ENCODE measurements at regions not wholly inside any gene's neighbourhood (a gene's known extent, or its start where the extent isn't known, plus 50 kb on each side); places are given as distances from the start of the nearest gene placed in this dataset.

DNA sequence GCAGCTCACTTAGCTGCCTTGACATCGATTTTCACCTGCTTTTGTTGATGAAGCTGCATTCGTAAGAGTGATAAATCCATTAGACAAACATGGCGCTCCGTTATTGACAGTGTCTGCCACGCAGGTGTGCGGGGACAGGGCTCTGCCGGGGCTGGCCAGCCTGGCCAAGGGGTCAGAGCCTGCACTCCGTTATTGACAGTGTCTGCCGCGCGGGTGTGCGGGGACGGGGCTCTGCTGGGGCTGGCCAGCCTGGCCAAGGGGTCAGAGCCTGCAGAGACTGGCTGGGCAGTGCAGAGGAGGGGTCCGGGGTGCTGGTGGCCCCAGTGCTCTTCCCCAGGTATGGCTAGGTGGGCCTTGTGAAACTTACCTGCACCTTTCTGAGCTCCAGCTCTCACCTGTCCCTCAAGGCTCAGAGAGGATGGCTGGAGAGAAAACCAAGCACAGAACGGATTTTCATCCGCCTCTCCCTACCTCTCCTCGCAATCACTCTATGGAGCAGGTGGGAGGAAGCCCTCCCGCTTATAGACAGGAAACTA, 101.6 kb upstream of the B3GAT1 start:
- Histone ChIP-seq H3K9ac (ENCODE audit: low read length in 2 of 2) (no peak overlapping the region), H3K27ac (ENCODE audit: low read length) (no peak overlapping the region), H3K4me1 (ENCODE audit: control insufficient read depth, insufficient read depth, low read length) (peaks cover 2% of the 10 kb centered on the region), H3K4me3 (ENCODE audit: low read length in 2 of 2) (no peak overlapping the region), H3K27me3 (ENCODE audit: control insufficient read depth in 1 of 2, insufficient read depth in 2 of 2, low read length in 2 of 2) (peaks cover 0 to 16% of the 10 kb centered on the region in 2 donors), H3K9me3 (ENCODE audit: control insufficient read depth in 2 of 2, low read length in 2 of 2) (no peaks in the 10 kb centered on the region), H3K36me3 (ENCODE audit: control insufficient read depth in 2 of 2, insufficient read depth in 2 of 2, low read length in 2 of 2) (no peaks in the 10 kb centered on the region)

DNA sequence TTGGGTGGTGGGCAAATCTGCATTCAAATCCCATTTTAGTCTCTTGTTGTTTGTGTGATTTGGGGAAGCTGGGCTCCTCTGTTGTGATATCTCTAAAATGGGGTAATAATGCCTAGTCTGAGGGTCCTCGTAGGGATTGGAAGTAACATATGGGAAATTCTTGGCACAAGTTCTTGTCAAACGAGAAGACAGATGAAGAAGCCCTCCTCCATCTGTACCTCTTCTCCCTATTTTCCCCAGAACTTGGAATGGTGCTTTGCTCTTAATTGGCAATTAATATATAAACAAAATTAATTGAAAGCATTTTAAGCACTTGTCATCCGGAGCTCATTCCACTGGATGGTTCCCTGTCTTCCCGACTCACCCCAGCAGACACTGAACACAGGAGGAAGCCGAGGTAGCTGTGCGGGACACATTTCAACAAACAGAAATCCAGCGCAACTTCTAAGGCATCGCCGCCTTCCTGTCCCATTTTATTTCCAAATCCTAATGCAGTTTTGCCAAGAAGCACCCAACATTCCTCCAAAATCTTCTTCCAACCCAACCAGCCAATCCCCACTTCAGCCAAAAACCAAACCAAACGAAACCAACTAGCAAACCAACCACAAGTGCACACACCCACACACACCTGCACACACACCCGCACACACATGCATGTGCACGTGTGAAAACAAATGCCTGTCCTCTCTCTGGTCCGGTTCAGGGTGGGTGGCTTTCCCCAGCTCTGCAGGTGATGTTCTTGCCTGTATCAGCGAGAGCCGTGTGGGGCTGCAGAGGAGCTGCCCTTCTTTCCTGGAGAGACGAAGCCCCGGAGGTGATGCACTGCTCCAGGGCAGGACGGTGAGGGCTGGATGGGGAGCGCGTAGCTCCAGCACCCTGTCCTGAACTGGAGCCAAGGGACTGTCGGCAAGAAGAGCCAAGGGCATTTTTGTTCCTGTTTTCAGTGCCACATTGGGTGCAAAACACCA, 100.8 kb upstream of the B3GAT1 start:
- no peaks in the 10 kb centered on the region for H3K36me3 ChIP-seq (ENCODE audit: control insufficient read depth in 2 of 2, insufficient read depth in 2 of 2, low read length in 2 of 2)
- H3K27ac ChIP-seq (ENCODE audit: low read length), result no peak overlapping the region
- no peaks in the 10 kb centered on the region for H3K9me3 ChIP-seq (ENCODE audit: control insufficient read depth in 2 of 2, low read length in 2 of 2)
- peaks cover 2% of the 10 kb centered on the region for H3K4me1 ChIP-seq (ENCODE audit: control insufficient read depth, insufficient read depth, low read length)
- H3K4me3 ChIP-seq (ENCODE audit: low read length in 2 of 2), result no peak overlapping the region
- H3K27me3 ChIP-seq (ENCODE audit: control insufficient read depth in 1 of 2, insufficient read depth in 2 of 2, low read length in 2 of 2), result peaks cover 0 to 16% of the 10 kb centered on the region in 2 donors
- no peak overlapping the region for H3K9ac ChIP-seq (ENCODE audit: low read length in 2 of 2)

DNA sequence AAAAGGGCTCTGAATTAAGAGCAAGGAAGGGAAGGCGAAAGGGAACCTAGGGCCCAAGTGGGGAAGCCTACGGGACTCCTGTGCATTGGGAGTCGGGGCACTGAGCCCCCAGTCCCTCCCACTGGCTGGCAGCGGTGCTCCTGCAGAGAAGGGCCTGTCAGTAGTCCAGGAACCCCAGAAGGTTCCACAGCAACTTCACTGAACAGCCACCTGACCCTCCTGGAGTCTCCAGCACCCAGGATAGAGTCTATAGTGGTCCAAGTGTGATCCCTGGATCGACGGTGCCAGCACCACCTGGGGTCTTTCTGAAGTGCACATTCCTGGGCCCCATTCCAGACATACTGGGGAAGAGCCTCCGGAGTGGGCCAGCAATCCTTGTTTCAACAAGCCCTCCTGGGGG, 100.0 kb upstream of the B3GAT1 start:
- Histone ChIP-seq H3K9me3 (ENCODE audit: control insufficient read depth in 2 of 2, low read length in 2 of 2) (no peaks in the 10 kb centered on the region), H3K27me3 (ENCODE audit: control insufficient read depth in 1 of 2, insufficient read depth in 2 of 2, low read length in 2 of 2) (peaks cover 0 to 16% of the 10 kb centered on the region in 2 donors), H3K27ac (ENCODE audit: low read length) (no peak overlapping the region), H3K4me1 (ENCODE audit: control insufficient read depth, insufficient read depth, low read length) (peaks cover 2% of the 10 kb centered on the region), H3K9ac (ENCODE audit: low read length in 2 of 2) (no peak overlapping the region), H3K36me3 (ENCODE audit: control insufficient read depth in 2 of 2, insufficient read depth in 2 of 2, low read length in 2 of 2) (no peaks in the 10 kb centered on the region), H3K4me3 (ENCODE audit: low read length in 2 of 2) (no peak overlapping the region)

DNA sequence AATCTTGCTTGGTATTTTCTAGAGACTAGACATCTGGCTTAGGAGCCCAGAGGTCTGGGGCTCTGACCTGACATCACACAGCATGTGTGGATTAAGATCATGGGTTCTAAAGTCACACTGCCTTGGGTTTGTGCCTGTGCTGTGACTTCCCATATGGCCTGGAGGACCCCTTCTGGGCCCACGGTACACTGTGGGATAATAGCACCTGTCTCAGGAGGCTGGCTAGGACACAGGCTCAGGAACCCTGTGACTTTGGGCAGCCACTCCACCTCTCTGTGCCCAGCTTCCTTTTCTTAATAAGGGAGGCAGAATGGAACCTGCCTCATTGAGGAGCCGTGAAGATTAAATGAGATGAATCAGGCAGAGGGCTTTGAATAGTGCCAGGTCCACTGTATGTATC, 99.2 kb upstream of the B3GAT1 start:
- Histone ChIP-seq H3K27ac (ENCODE audit: low read length) (no peak overlapping the region), H3K27me3 (ENCODE audit: control insufficient read depth in 1 of 2, insufficient read depth in 2 of 2, low read length in 2 of 2) (peaks cover 0 to 14% of the 10 kb centered on the region in 2 donors), H3K9ac (ENCODE audit: low read length in 2 of 2) (no peak overlapping the region), H3K36me3 (ENCODE audit: control insufficient read depth in 2 of 2, insufficient read depth in 2 of 2, low read length in 2 of 2) (no peaks in the 10 kb centered on the region), H3K4me1 (ENCODE audit: control insufficient read depth, insufficient read depth, low read length) (peaks cover 2% of the 10 kb centered on the region), H3K9me3 (ENCODE audit: control insufficient read depth in 2 of 2, low read length in 2 of 2) (no peaks in the 10 kb centered on the region), H3K4me3 (ENCODE audit: low read length in 2 of 2) (no peak overlapping the region)

DNA sequence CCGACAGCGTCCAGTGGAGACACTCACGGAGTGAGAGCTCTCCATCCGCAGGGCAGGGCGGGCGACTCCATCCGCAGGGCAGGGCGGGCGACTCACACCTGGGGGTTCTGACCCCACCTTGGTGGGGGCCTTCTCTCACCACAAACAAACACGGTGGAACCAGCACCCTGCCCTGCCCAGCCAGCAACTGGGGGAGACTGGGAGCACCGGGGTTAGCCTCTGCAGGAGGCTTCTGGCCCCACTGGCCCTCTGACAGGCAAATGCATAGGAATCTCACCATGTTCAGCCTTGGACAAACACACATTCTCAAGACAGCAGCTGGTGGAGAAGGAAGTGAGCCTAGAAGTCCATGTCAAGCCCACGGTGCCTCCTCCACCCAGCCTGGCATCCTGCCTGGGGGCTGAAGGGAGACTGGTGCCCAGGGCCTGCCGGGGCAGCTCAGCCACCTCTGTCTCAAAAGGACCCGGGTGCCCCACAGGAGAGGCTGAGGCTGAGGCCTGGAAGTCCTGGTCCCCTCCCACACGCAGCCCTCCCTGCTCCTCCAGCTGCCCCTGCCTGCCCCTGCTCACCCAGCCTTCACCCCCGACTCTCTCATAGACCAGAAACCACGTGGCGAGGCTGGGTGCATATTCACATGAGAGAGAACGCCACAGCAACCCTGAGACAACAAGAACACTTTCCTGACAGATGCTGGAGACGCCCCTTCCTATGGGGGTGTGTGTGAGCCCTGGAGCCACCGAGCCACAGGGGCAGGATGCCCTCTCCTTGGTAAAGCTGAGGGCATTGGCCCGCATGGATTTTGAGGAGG, 98.4 kb upstream of the B3GAT1 start:
- Histone ChIP-seq H3K9me3 (ENCODE audit: control insufficient read depth in 2 of 2, low read length in 2 of 2) (no peaks in the 10 kb centered on the region), H3K4me3 (ENCODE audit: low read length in 2 of 2) (no peak overlapping the region), H3K9ac (ENCODE audit: low read length in 2 of 2) (no peak overlapping the region), H3K27me3 (ENCODE audit: control insufficient read depth in 1 of 2, insufficient read depth in 2 of 2, low read length in 2 of 2) (peaks cover 0 to 11% of the 10 kb centered on the region in 2 donors), H3K36me3 (ENCODE audit: control insufficient read depth in 2 of 2, insufficient read depth in 2 of 2, low read length in 2 of 2) (no peaks in the 10 kb centered on the region), H3K27ac (ENCODE audit: low read length) (no peak overlapping the region), H3K4me1 (ENCODE audit: control insufficient read depth, insufficient read depth, low read length) (peaks cover 2% of the 10 kb centered on the region)

DNA sequence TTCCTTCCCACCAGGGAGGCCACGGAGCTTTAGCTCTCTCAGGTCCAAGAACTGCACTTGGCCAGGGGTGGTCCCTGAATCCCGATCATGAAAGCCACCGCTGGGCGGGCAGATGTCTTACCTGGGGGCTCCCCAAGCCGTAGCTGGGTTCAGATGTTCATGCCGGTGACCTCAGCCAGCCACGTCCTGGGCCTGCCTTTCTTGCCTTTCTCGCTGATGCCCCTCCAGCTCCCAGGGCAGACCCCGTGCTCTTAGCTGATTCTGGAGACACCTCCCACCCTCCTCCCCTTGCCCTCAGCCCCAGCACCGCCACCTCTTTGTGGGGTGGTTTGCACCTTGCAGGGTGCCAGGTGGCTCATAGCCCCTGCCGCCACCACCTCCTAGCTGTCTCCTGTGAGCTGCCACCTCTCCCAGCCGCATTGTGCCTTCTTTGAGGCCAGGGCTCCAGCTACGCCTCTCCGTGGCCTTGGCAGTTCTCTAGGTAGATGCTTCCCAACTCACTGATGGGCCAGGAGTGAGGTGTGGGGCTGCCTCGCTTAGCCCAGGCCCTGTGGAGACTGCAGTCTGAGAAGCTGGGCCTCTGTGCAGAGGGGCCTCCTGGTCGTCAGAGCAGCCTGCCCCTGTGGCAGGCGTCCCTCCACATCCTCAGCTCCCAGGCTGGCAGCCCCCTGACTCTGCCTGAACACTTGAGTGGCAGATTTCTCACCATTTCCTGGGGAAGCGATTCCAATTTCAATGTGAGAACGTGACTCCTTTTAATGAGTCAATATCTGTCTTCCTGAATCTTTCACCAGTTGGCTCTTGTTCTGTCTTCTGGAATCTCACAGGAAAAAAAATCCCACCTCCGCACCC, 97.6 kb upstream of the B3GAT1 start:
- no peaks in the 10 kb centered on the region for H3K36me3 ChIP-seq (ENCODE audit: control insufficient read depth in 2 of 2, insufficient read depth in 2 of 2, low read length in 2 of 2)
- H3K27ac ChIP-seq (ENCODE audit: low read length), result no peak overlapping the region
- no peaks in the 10 kb centered on the region for H3K9me3 ChIP-seq (ENCODE audit: control insufficient read depth in 2 of 2, low read length in 2 of 2)
- no peak overlapping the region for H3K9ac ChIP-seq (ENCODE audit: low read length in 2 of 2)
- peaks cover 0 to 11% of the 10 kb centered on the region in 2 donors for H3K27me3 ChIP-seq (ENCODE audit: control insufficient read depth in 1 of 2, insufficient read depth in 2 of 2, low read length in 2 of 2)
- H3K4me1 ChIP-seq (ENCODE audit: control insufficient read depth, insufficient read depth, low read length), result peaks cover 2% of the 10 kb centered on the region
- H3K4me3 ChIP-seq (ENCODE audit: low read length in 2 of 2), result no peak overlapping the region

DNA sequence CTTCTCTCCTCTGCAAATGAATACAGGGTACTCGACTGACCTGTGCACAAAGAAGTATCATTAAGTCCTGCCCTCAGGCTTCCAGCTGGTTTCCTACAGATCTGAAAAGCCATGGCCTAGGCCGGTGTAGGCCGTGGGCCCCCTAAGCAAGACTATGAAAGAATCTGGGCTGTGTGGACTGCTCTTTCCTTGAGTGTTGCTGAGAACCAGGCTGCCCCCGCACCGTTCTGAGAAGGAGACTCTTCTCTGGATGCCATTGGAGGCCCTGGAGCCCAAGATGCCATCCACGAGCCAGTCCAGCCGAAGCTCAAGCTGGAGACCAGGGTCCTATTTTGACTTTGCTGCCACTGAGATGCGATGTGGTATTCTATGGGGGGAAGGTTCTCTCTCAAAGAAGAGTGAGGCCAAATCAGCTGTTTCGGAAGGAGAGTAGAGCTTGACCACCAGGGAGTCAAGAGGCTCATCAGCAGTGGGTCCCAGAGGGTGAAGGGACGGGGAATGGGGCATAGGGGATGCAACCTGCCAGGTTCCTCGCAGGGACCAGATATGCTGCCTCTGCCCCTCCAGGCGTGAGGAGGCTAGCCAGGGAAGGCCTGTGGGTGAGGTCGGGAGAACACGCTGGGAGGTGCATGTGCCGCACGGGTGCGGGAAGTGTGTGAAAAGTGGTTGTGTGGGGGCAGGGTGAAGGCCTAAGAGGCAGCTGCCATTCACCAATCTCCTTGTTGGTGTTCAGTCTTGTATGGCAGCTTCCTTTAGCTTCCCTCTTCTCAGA, 96.4 kb upstream of the B3GAT1 start:
- H3K9ac ChIP-seq (ENCODE audit: low read length in 2 of 2), result no peak overlapping the region
- no peaks in the 10 kb centered on the region for H3K9me3 ChIP-seq (ENCODE audit: control insufficient read depth in 2 of 2, low read length in 2 of 2)
- H3K4me3 ChIP-seq (ENCODE audit: low read length in 2 of 2), result no peak overlapping the region
- peaks cover 2% of the 10 kb centered on the region for H3K4me1 ChIP-seq (ENCODE audit: control insufficient read depth, insufficient read depth, low read length)
- H3K27me3 ChIP-seq (ENCODE audit: control insufficient read depth in 1 of 2, insufficient read depth in 2 of 2, low read length in 2 of 2), result peaks cover 0 to 11% of the 10 kb centered on the region in 2 donors
- H3K36me3 ChIP-seq (ENCODE audit: control insufficient read depth in 2 of 2, insufficient read depth in 2 of 2, low read length in 2 of 2), result no peaks in the 10 kb centered on the region
- H3K27ac ChIP-seq (ENCODE audit: low read length), result no peak overlapping the region

DNA sequence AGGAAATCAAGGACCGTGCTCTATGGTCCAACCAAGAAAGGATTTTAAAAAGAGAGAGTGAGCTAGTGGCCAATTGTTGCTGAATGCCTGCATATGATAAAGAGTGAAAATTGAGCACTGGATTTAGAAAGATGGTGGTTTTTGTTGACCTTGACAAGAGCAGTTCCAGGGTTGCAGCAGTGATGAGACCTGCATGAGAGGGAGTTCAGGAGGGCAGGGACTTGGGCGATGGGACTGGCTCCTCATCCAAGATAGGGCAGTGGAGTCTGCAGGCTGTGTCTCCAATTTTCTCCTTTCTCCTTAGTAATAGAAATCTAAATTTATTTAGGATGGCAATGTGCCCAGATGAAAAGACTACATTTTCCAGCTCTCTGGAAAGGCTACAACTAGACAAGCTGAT, 94.0 kb upstream of the B3GAT1 start:
- Histone ChIP-seq H3K9ac (ENCODE audit: low read length in 2 of 2) (no peak overlapping the region), H3K27ac (ENCODE audit: low read length) (no peak overlapping the region), H3K36me3 (ENCODE audit: control insufficient read depth in 2 of 2, insufficient read depth in 2 of 2, low read length in 2 of 2) (no peaks in the 10 kb centered on the region), H3K4me3 (ENCODE audit: low read length in 2 of 2) (no peak overlapping the region), H3K27me3 (ENCODE audit: control insufficient read depth in 1 of 2, insufficient read depth in 2 of 2, low read length in 2 of 2) (peaks cover 0 to 10% of the 10 kb centered on the region in 2 donors), H3K9me3 (ENCODE audit: control insufficient read depth in 2 of 2, low read length in 2 of 2) (no peaks in the 10 kb centered on the region), H3K4me1 (ENCODE audit: control insufficient read depth, insufficient read depth, low read length) (peaks cover 2% of the 10 kb centered on the region)

DNA sequence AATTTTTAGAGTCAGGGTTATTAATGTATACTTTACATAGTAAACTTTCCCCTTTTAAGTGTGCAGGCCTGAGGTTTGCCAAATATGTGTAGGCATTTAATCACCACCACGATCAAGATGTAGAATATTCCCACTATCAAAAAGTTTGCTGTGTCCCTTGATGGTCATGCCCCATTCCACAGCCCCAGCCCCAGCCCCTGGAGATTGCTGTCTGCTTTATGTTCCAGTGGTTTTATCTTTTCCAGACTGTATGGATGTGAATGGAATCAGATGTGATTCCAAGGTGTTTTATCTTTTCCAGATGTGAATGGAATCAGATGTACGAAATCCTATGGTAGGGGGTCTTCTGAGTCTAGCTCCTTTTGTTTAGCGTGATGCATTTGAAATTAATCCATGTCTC, 93.1 kb upstream of the B3GAT1 start:
- no peaks in the 10 kb centered on the region for H3K36me3 ChIP-seq (ENCODE audit: control insufficient read depth in 2 of 2, insufficient read depth in 2 of 2, low read length in 2 of 2)
- H3K9ac ChIP-seq (ENCODE audit: low read length in 2 of 2), result no peak overlapping the region
- H3K27ac ChIP-seq (ENCODE audit: low read length), result no peak overlapping the region
- H3K4me1 ChIP-seq (ENCODE audit: control insufficient read depth, insufficient read depth, low read length), result no peaks in the 10 kb centered on the region
- no peak overlapping the region for H3K4me3 ChIP-seq (ENCODE audit: low read length in 2 of 2)
- no peaks in the 10 kb centered on the region for H3K9me3 ChIP-seq (ENCODE audit: control insufficient read depth in 2 of 2, low read length in 2 of 2)
- peaks cover 0 to 4% of the 10 kb centered on the region in 2 donors for H3K27me3 ChIP-seq (ENCODE audit: control insufficient read depth in 1 of 2, insufficient read depth in 2 of 2, low read length in 2 of 2)

Data from stomach smooth muscle (tissue), 2 donors.